GM23338 (cell line): ENCODE measurements at regions not wholly inside any gene's neighbourhood (a gene's known extent, or its start where the extent isn't known, plus 50 kb on each side); places are given as distances from the start of the nearest gene placed in this dataset.

Experiments used
- ATAC-seq: fragments of 200-7000 bp; cut with Tn5 transposase; 3 replicates; pipeline ENCODE4 v1.9.1; 2020
- DNase-seq: peaks from one replicate; pipeline ENCODE4 v3.0.0-alpha.2; 2015; ENCODE audit warnings: low spot score
- H2AFZ ChIP-seq: fragments of 200-600 bp; sonication (generic); 2 replicates; pipeline ENCODE4 v1.8.0; 2016; ENCODE audit warnings: antibody characterized with exemption, mild to moderate bottlenecking, moderate library complexity
- H3F3A ChIP-seq: fragments of 200-600 bp; sonication (generic); replicated peaks from 2 replicates; pipeline ENCODE4 v1.8.0; 2017; ENCODE audit warnings: antibody characterized with exemption, mixed run types, low read depth
- H3K27ac ChIP-seq: fragments of 200-600 bp; sonication (generic); 2 replicates; pipeline ENCODE4 v1.6.1; 2016; ENCODE audit warnings: low read depth
- H3K27me3 ChIP-seq: fragments of 200-600 bp; sonication (generic); 2 replicates; pipeline ENCODE4 v1.8.0; 2016; ENCODE audit warnings: mild to moderate bottlenecking, mixed run types, moderate library complexity; ENCODE audit not compliant: insufficient read depth
- H3K36me3 ChIP-seq: fragments of 200-600 bp; sonication (generic); 2 replicates; pipeline ENCODE4 v1.8.0; 2016; ENCODE audit warnings: mild to moderate bottlenecking; ENCODE audit not compliant: insufficient read depth
- H3K4me1 ChIP-seq: fragments of 200-600 bp; sonication (generic); 2 replicates; pipeline ENCODE4 v1.8.0; 2016; ENCODE audit warnings: mild to moderate bottlenecking, moderate library complexity; ENCODE audit not compliant: insufficient read depth
- H3K4me2 ChIP-seq: fragments of 200-600 bp; sonication (generic); 2 replicates; pipeline ENCODE4 v1.7.1; 2017; ENCODE audit warnings: mixed run types
- H3K4me3 ChIP-seq: fragments of 200-600 bp; sonication (generic); 2 replicates; pipeline ENCODE4 v1.6.1; 2016; ENCODE audit warnings: mixed run types
- H3K79me2 ChIP-seq: fragments of 200-600 bp; sonication (generic); replicated peaks from 2 replicates; pipeline ENCODE4 v1.8.0; 2017; ENCODE audit warnings: mild to moderate bottlenecking; ENCODE audit not compliant: insufficient read depth
- H3K9me2 ChIP-seq: fragments of 200-600 bp; sonication (generic); 2 replicates; pipeline ENCODE4 v1.8.0; 2017; ENCODE audit not compliant: insufficient read depth
- H4K20me1 ChIP-seq: fragments of 200-600 bp; sonication (generic); replicated peaks from 2 replicates; pipeline ENCODE4 v1.8.0; 2017; ENCODE audit warnings: mild to moderate bottlenecking; ENCODE audit not compliant: insufficient read depth
- H3K27ac Mint-ChIP-seq: 2 replicates; pipeline ENCODE4 v1.8.0; 2020; ENCODE audit warnings: inconsistent platforms, mild to moderate bottlenecking, moderate library complexity, mixed read lengths
- H3K27me3 Mint-ChIP-seq: 3 replicates; pipeline ENCODE4 v1.8.0; 2022; ENCODE audit warnings: low read depth, mild to moderate bottlenecking, moderate library complexity, mixed read lengths, inconsistent platforms; ENCODE audit not compliant: insufficient read depth, poor library complexity
- H3K36me3 Mint-ChIP-seq: 3 replicates; pipeline ENCODE4 v1.8.0; 2021; ENCODE audit warnings: low read depth, mild to moderate bottlenecking, inconsistent platforms, moderate library complexity, mixed read lengths
- H3K4me1 Mint-ChIP-seq: 3 replicates; pipeline ENCODE4 v1.8.0; 2020; ENCODE audit warnings: mild to moderate bottlenecking, inconsistent platforms, mixed read lengths
- H3K4me3 Mint-ChIP-seq: 3 replicates; pipeline ENCODE4 v1.8.0; 2021; ENCODE audit warnings: moderate library complexity, mild to moderate bottlenecking, inconsistent platforms, mixed read lengths
- H3K9me3 Mint-ChIP-seq: 3 replicates; pipeline ENCODE4 v1.8.0; 2020; ENCODE audit warnings: moderate library complexity, mild to moderate bottlenecking, inconsistent platforms, mixed read lengths
- NANOG ChIP-seq: IDR thresholded peaks from 2 replicates; pipeline ENCODE4 v1.6.1; 2016; ENCODE audit warnings: antibody characterized with exemption, borderline replicate concordance
- STAT1 ChIP-seq: IDR thresholded peaks from one replicate; pipeline ENCODE4 v1.6.1; 2016; ENCODE audit warnings: antibody characterized with exemption; ENCODE audit not compliant: unreplicated experiment
- ZNF462 ChIP-seq: fragments of 250-450 bp; sonication (Bioruptor Pico); IDR thresholded peaks from 2 replicates; pipeline ENCODE4 v1.5.0; 2020; ENCODE audit warnings: mild to moderate bottlenecking, moderate library complexity
- TF ChIP-seq, protein P1 (sequence below), 2 experiments: fragments of 200-600 bp in 1 of 2; sonication (generic) in 1 of 2; conservative IDR thresholded peaks; 2 replicates each; pipeline versions ENCODE4 v1.5.1 to v1.6.1; 2016 to 2017; ENCODE audit warnings: antibody characterized with exemption in 2 of 2, low read depth in 2 of 2, mild to moderate bottlenecking in 2 of 2, moderate library complexity in 1 of 2

- TF ChIP-seq ZNF462 (CRISPR knock-in tag): no peak
Measured at GRCh38 chr18:30658306-30658705, 384.2 kb downstream of the DSC3 start (continued).

DNA sequence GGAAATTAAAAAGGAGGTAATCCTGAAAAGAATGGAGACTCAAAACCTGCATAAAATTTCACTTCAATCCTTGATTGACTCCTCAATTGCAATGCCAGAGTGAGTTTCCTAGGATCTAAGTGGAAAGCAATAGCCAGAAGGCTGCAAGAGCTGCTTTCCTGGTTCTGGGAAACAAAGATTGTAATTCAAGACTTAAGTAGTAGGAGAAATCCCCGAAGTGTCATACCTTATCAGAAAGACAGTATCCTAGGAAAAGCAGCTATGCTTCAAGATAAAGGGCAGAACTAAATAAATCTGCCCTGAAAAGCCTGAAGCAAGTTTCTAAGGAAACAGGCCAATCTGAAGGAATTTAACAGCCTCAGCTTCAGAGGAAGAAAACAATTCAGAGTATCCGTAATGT is 390.2 kb downstream of the DSC3 start:
- Histone ChIP-seq H4K20me1 (no peaks in the 10 kb centered on the region), H3K79me2 (no peaks in the 10 kb centered on the region), H3K36me3 (no peaks in the 10 kb centered on the region), H3F3A (no peaks in the 10 kb centered on the region), H2AFZ (peak overlapping the region; percentile 56; the same call in 1 of the 2 replicates), H3K4me3 (no peak overlapping the region), H3K27me3 (no peaks in the 10 kb centered on the region), H3K4me2 (no peak overlapping the region), H3K4me1 (no peaks in the 10 kb centered on the region; the same call in 1 of the 2 replicates), H3K27ac (no peak overlapping the region), H3K9me2 (no peaks in the 10 kb centered on the region)
- ATAC-seq (no peak), DNase-seq (peak; percentile 9)
- H3K27me3 Mint-ChIP-seq: no peaks in the 10 kb centered on the region
- H3K4me1 Mint-ChIP-seq: peaks cover 7% of the 10 kb centered on the region; the same call in 1 of the 3 replicates
- H3K36me3 Mint-ChIP-seq: peaks cover 4% of the 10 kb centered on the region; the same call in 2 of the 3 replicates
- H3K9me3 Mint-ChIP-seq: peaks cover 5% of the 10 kb centered on the region; the same call in 2 of the 3 replicates
- H3K27ac Mint-ChIP-seq: no peak overlapping the region
- H3K4me3 Mint-ChIP-seq: no peak overlapping the region
- TF ChIP-seq ZNF462 (CRISPR knock-in tag) (no peak), NANOG (no peak), STAT1 (no peak)
- TF ChIP-seq, protein P1, sequence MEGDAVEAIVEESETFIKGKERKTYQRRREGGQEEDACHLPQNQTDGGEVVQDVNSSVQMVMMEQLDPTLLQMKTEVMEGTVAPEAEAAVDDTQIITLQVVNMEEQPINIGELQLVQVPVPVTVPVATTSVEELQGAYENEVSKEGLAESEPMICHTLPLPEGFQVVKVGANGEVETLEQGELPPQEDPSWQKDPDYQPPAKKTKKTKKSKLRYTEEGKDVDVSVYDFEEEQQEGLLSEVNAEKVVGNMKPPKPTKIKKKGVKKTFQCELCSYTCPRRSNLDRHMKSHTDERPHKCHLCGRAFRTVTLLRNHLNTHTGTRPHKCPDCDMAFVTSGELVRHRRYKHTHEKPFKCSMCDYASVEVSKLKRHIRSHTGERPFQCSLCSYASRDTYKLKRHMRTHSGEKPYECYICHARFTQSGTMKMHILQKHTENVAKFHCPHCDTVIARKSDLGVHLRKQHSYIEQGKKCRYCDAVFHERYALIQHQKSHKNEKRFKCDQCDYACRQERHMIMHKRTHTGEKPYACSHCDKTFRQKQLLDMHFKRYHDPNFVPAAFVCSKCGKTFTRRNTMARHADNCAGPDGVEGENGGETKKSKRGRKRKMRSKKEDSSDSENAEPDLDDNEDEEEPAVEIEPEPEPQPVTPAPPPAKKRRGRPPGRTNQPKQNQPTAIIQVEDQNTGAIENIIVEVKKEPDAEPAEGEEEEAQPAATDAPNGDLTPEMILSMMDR (conservative IDR thresholded peaks at IDR 0.05; ENCODE audit: low read depth in 2 of 2): no peak
